GM12878 (cell line): ENCODE measurements at regions not wholly inside any gene's neighbourhood (a gene's known extent, or its start where the extent isn't known, plus 50 kb on each side); places are given as distances from the start of the nearest gene placed in this dataset.

Experiments
- ATAC-seq: fragments of 200-7000 bp; cut with Tn5 transposase; 3 replicates; pipeline ENCODE4 v1.9.1; 2020; ENCODE audit warnings: mild to moderate bottlenecking, moderate library complexity
- BruUV-seq: library from RNA; stranded (reverse); fragments of 400-500 nt; replicated peaks from 2 replicates; lab custom pipeline; 2021; lab: Mats Ljungman, UMichigan
- CTCF ChIA-PET: fragments of 300-600 bp; sonication (Branson Sonifier 250); formaldehyde crosslinking; extraction: SDS; loops from one replicate; lab custom pipeline; 2021; ENCODE audit warnings: inconsistent platforms; lab: Yijun Ruan, JAX
- POLR2A ChIA-PET: fragments of 350-600 bp; formaldehyde crosslinking; extraction: SDS; loops from one replicate; lab custom pipeline; 2021; ENCODE audit warnings: inconsistent platforms; lab: Charles Lee
- RAD21 ChIA-PET: fragments of 300-600 bp; sonication (Branson Sonifier 250); formaldehyde crosslinking; loops from one replicate; lab custom pipeline; 2023; ENCODE audit warnings: antibody characterized with exemption; ENCODE audit not compliant: unreplicated experiment; lab: Charles Lee
- SMC1A ChIA-PET: fragments of 300-600 bp; sonication (Branson Sonifier 250); formaldehyde crosslinking; loops from one replicate; lab custom pipeline; 2023; ENCODE audit not compliant: unreplicated experiment, uncharacterized antibody; lab: Charles Lee
- DNase-seq: peaks from one replicate; pipeline ENCODE4 v3.0.0-alpha.2; 2011; ENCODE audit warnings: low read depth, low spot score
- FAIRE-seq: peaks from 3 replicates; lab custom pipeline; 2011; peaks lifted over from hg19 to GRCh38; lab: Jason Lieb, UNC
- H2AFZ ChIP-seq: 2 replicates; pipeline ENCODE4 v1.6.0; 2011; ENCODE audit warnings: low read depth, low read length, control low read depth; ENCODE audit not compliant: control insufficient read depth
- H3K27ac ChIP-seq: 2 replicates; pipeline ENCODE4 v1.5.1; 2011; ENCODE audit warnings: control low read depth; ENCODE audit not compliant: control insufficient read depth, insufficient read depth
- H3K27me3 ChIP-seq, 2 experiments: replicated peaks in 1 of 2; 2 replicates each; pipeline versions ENCODE4 v1.6.0 to v1.6.1; 2011; ENCODE audit warnings: low read length in 1 of 2; ENCODE audit not compliant: control insufficient read depth in 2 of 2, insufficient read depth in 2 of 2
- H3K36me3 ChIP-seq, 2 experiments: 2 replicates each; pipeline ENCODE4 v1.5.1; 2011; ENCODE audit warnings: low read length in 1 of 2; ENCODE audit not compliant: control insufficient read depth in 2 of 2, insufficient read depth in 2 of 2
- H3K4me1 ChIP-seq: 2 replicates; pipeline ENCODE4 v1.6.1; 2011; ENCODE audit warnings: mild to moderate bottlenecking, low read length, moderate library complexity, mixed read lengths; ENCODE audit not compliant: control insufficient read depth, insufficient read depth
- H3K4me2 ChIP-seq: 2 replicates; pipeline ENCODE4 v1.6.0; 2011; ENCODE audit warnings: control low read depth; ENCODE audit not compliant: control insufficient read depth, insufficient read depth
- H3K4me3 ChIP-seq: fragments of 200-600 bp; sonication (generic); 2 replicates; pipeline ENCODE4 v1.5.1; 2016
- H3K79me2 ChIP-seq: 2 replicates; pipeline ENCODE4 v1.6.0; 2011; ENCODE audit warnings: low read length; ENCODE audit not compliant: control insufficient read depth, insufficient read depth
- H3K9ac ChIP-seq: 2 replicates; pipeline ENCODE4 v1.8.0; 2011; ENCODE audit warnings: low read length, control low read depth, mixed read lengths; ENCODE audit not compliant: control insufficient read depth, insufficient read depth
- H3K9me3 ChIP-seq: replicated peaks from 3 replicates; pipeline ENCODE4 v1.5.1; 2011; ENCODE audit warnings: mild to moderate bottlenecking, low read length; ENCODE audit not compliant: control insufficient read depth, insufficient read depth
- H4K20me1 ChIP-seq: 2 replicates; pipeline ENCODE4 v1.6.0; 2011; ENCODE audit not compliant: control insufficient read depth, insufficient read depth
- BCL3 ChIP-seq: IDR thresholded peaks from 2 replicates; pipeline ENCODE4 v1.6.1; 2011; ENCODE audit warnings: borderline replicate concordance, low read depth, mild to moderate bottlenecking, moderate library complexity, low read length; ENCODE audit not compliant: insufficient read depth, poor library complexity, severe bottlenecking
- BCLAF1 ChIP-seq: fragments of 450-650 bp; IDR thresholded peaks from 2 replicates; pipeline ENCODE4 v1.6.1; 2017; ENCODE audit warnings: antibody characterized with exemption, mild to moderate bottlenecking, moderate library complexity
- CBX5 ChIP-seq: sonication (generic); IDR thresholded peaks from 2 replicates; pipeline ENCODE4 v1.6.1; 2016; ENCODE audit warnings: low read depth, moderate library complexity, mild to moderate bottlenecking, inconsistent platforms
- CHD2 ChIP-seq: IDR thresholded peaks from 2 replicates; pipeline ENCODE4 v1.6.1; 2011; ENCODE audit warnings: low read depth, low read length, improper control_type of control experiment, borderline replicate concordance
- E4F1 ChIP-seq: fragments of 450-650 bp; IDR thresholded peaks from 2 replicates; pipeline ENCODE4 v1.6.1; 2018; ENCODE audit warnings: borderline replicate concordance, mild to moderate bottlenecking; ENCODE audit not compliant: partially characterized antibody
- EED ChIP-seq: sonication (generic); IDR thresholded peaks from 2 replicates; pipeline ENCODE4 v1.6.1; 2016; ENCODE audit warnings: antibody characterized with exemption, low read depth
- ELK1 ChIP-seq: IDR thresholded peaks from 2 replicates; pipeline ENCODE4 v1.6.1; 2012; ENCODE audit warnings: low read depth, low read length, improper control_type of control experiment
- IKZF1 ChIP-seq: fragments of 450-650 bp; conservative IDR thresholded peaks from 2 replicates; pipeline ENCODE4 v1.6.1; 2017; ENCODE audit warnings: antibody characterized with exemption, mild to moderate bottlenecking
- NFYA ChIP-seq: IDR thresholded peaks from 2 replicates; pipeline ENCODE4 v1.6.1; 2011; ENCODE audit warnings: low read depth, mild to moderate bottlenecking, low read length, improper control_type of control experiment, borderline replicate concordance
- NR2F1 ChIP-seq: fragments of 450-650 bp; conservative IDR thresholded peaks from 2 replicates; pipeline ENCODE4 v1.6.1; 2017; ENCODE audit warnings: mild to moderate bottlenecking
- PAX8 ChIP-seq: fragments of 450-650 bp; IDR thresholded peaks from 2 replicates; pipeline ENCODE4 v1.6.1; 2017; ENCODE audit warnings: mild to moderate bottlenecking, moderate library complexity
- POLR2AphosphoS2 ChIP-seq: IDR thresholded peaks from 2 replicates; pipeline ENCODE4 v1.6.1; 2011; ENCODE audit warnings: low read depth, mild to moderate bottlenecking, low read length, improper control_type of control experiment, moderate library complexity
- POU2F2 ChIP-seq: IDR thresholded peaks from 3 replicates; pipeline ENCODE4 v1.6.1; 2011; ENCODE audit warnings: low read depth, mild to moderate bottlenecking, low read length, borderline replicate concordance
- SIX5 ChIP-seq: IDR thresholded peaks from 2 replicates; pipeline ENCODE4 v1.6.1; 2011; ENCODE audit warnings: mild to moderate bottlenecking, low read depth, low read length, moderate library complexity; ENCODE audit not compliant: severe bottlenecking
- SUZ12 ChIP-seq: fragments of 200-600 bp; sonication (generic); IDR thresholded peaks from one replicate; pipeline ENCODE4 v1.6.1; 2018; ENCODE audit warnings: antibody characterized with exemption, mild to moderate bottlenecking; ENCODE audit not compliant: unreplicated experiment
- TCF12 ChIP-seq: IDR thresholded peaks from 2 replicates; pipeline ENCODE4 v1.6.1; 2011; ENCODE audit warnings: low read depth, mild to moderate bottlenecking, low read length
- WRNIP1 ChIP-seq: IDR thresholded peaks from 2 replicates; pipeline ENCODE4 v1.6.1; 2011; ENCODE audit warnings: low read depth, low read length, improper control_type of control experiment, borderline replicate concordance
- ZNF217 ChIP-seq: fragments of 450-650 bp; IDR thresholded peaks from 2 replicates; pipeline ENCODE4 v1.6.1; 2017; ENCODE audit warnings: antibody characterized with exemption, mild to moderate bottlenecking
- ZNF274 ChIP-seq: IDR thresholded peaks from one replicate; pipeline ENCODE4 v1.8.0; 2011; ENCODE audit not compliant: insufficient read length, insufficient read depth
- WGBS: methylation state at CpG from one replicate; pipeline ENCODE4 v1.1.6; 2016; ENCODE audit warnings: low lambda C conversion rate; ENCODE audit not compliant: insufficient replicate concordance, insufficient coverage; ENCODE audit errors: missing lambda C conversion rate; 5-methylcytosine and 5-hydroxymethylcytosine counted together
- in situ Hi-C: fragments of 300-500 bp; cut with MboI; formaldehyde crosslinking; loops from 9 replicates; pipeline ENCODE4 v1.14.3; 2018; ENCODE audit warnings: mixed read lengths
- intact Hi-C: fragments of 100-400 bp; cut with micrococcal nuclease; formaldehyde crosslinking; loops from one replicate; pipeline ENCODE4 v1.14.2; 2022; ENCODE audit not compliant: unreplicated experiment

GRCh38 chr12:113568021-113568420, 96.3 kb upstream of the LHX5 start:
- FAIRE-seq (no peak), ATAC-seq (no peak)
- SMC1A ChIA-PET, result no interaction called here
- TF ChIP-seq E4F1 (no peak), ELK1 (no peak), POU2F2 (no peak), BCLAF1 (no peak), ZNF217 (no peak), IKZF1 (no peak), SIX5 (no peak), NFYA (no peak), CBX5 (no peak), NR2F1 (no peak), SUZ12 (no peak), BCL3 (no peak), WRNIP1 (no peak), EED (no peak), ZNF274 (no peak), POLR2AphosphoS2 (no peak), TCF12 (no peak), CHD2 (no peak), PAX8 (no peak)

More at GRCh38 chr12:113568021-113568420, 96.3 kb upstream of the LHX5 start:
- no peak for DNase-seq
- Histone ChIP-seq H3K4me3 (no peak overlapping the region), H3K79me2 (no peaks in the 10 kb centered on the region), H2AFZ (no peak overlapping the region), H3K36me3 (no peaks in the 10 kb centered on the region), H3K4me1 (no peaks in the 10 kb centered on the region), H3K27me3 (peaks cover 0 to 2% of the 10 kb centered on the region in 2 experiments; a peak in 2 of 4 replicates), H3K9ac (no peak overlapping the region), H3K27ac (no peak overlapping the region), H3K9me3 (no peaks in the 10 kb centered on the region), H3K4me2 (no peak overlapping the region), H4K20me1 (no peaks in the 10 kb centered on the region)
- intact Hi-C loops, result no loop called here
- in situ Hi-C loops, result no loop called here
- no TSS peak for BruUV-seq
- POLR2A ChIA-PET, result no interaction called here
- RAD21 ChIA-PET, result no interaction called here
- CTCF ChIA-PET, result no interaction called here
- WGBS, result 3% methylated on average over 2 of the region's 2 CpGs
